Right lobe of liver (tissue), 6 donors: ENCODE measurements at regions not wholly inside any gene's neighbourhood (a gene's known extent, or its start where the extent isn't known, plus 50 kb on each side); places are given as distances from the start of the nearest gene placed in this dataset.

ENCODE experiments used
- ATAC-seq, 4 donors: fragments of 200-7000 bp; cut with Tn5 transposase; one replicate each; pipeline ENCODE4 v1.9.1; 2020; ENCODE audit warnings: mild to moderate bottlenecking in 4 of 4, moderate library complexity in 4 of 4
- DNase-seq, 3 donors: peaks; one replicate each; pipeline ENCODE4 v3.0.0-alpha.2; 2020
- H3K27ac ChIP-seq, 3 donors: fragments of 200-600 bp; one replicate each; pipeline ENCODE4 v1.8.0; 2022
- H3K27me3 ChIP-seq, 2 donors: fragments of 200-600 bp; one replicate each; pipeline ENCODE4 v1.8.0; 2022
- H3K36me3 ChIP-seq, 4 donors: fragments of 200-600 bp; sonication (generic) in 1 of 4; one replicate each; pipeline versions ENCODE4 v1.5.1 to v1.8.0; 2017 to 2022; ENCODE audit warnings: control low read depth in 1 of 4
- H3K4me1 ChIP-seq, 4 donors: fragments of 200-600 bp; sonication (generic) in 1 of 4; one replicate each; pipeline versions ENCODE4 v1.5.1 to v1.8.0; 2017 to 2022; ENCODE audit warnings: control low read depth in 1 of 4
- H3K4me3 ChIP-seq, 3 donors: fragments of 200-600 bp; one replicate each; pipeline ENCODE4 v1.8.0; 2022
- H3K9me3 ChIP-seq, 4 donors: fragments of 200-600 bp; sonication (generic) in 1 of 4; one replicate each; pipeline versions ENCODE4 v1.5.1 to v1.8.0; 2017 to 2022; ENCODE audit warnings: control low read depth in 1 of 4
- POLR2A ChIP-seq: fragments of 450-650 bp; IDR thresholded peaks from one replicate; pipeline ENCODE4 v1.6.1; 2017; ENCODE audit warnings: antibody characterized with exemption, mild to moderate bottlenecking
- WGBS: methylation state at CpG from one replicate; pipeline ENCODE4 v1.1.6; 2018; ENCODE audit warnings: low coverage, low lambda C conversion rate; ENCODE audit not compliant: insufficient coverage; ENCODE audit errors: missing lambda C conversion rate; 5-methylcytosine and 5-hydroxymethylcytosine counted together
- intact Hi-C, 2 donors: fragments of 100-400 bp; cut with DNase I; formaldehyde crosslinking; loops; one replicate each; pipeline versions ENCODE4 v1.11.2 to v1.14.1; 2022
- TF ChIP-seq, protein P1 (sequence below), 4 donors: fragments of 200-600 bp in 3 of 4; fragments of 450-650 bp in 1 of 4; IDR thresholded peaks; one replicate each; pipeline versions ENCODE4 v1.5.1 to v1.8.0; 2016 to 2022; ENCODE audit warnings: antibody characterized with exemption in 4 of 4, mild to moderate bottlenecking in 2 of 4
- donor health status: DM: no; HTN: yes; CAD: no.
- donor health status: DM: no; HTN: no; CAD: no.
- donor health status: DM: no; HTN: no; CAD: no.
- donor health status: DM: no; HTN: yes; CAD: no.
- donor health status: DM: no; HTN: yes; CAD: no.

DNA sequence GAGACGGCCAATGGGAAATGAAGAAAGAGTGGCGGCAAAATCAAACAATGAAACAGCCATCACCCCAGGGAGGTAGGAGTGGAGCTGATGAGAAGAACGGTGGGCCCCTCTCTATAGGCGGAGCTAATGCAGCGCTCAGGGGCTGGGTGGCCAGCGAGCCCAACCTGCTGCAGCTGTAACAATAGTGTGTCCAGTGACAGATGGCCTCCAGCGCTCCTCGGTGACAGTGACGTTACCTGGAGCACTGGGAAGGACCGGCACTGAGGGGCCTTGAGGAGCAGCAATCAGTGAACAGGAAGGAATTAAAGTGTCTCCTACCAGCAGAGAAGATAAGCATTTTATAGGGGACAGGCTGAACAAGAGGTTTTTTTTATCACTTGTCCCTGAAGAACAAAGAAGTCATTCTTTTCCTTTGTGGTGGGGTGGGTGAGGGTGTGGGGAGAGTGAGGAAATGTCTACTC, 81.6 kb downstream of the FOXA2 start:
- no peaks in the 10 kb centered on the region for H3K36me3 ChIP-seq
- ATAC-seq (no peak), DNase-seq (no peak)
- no peaks in the 10 kb centered on the region for H3K9me3 ChIP-seq
- TF ChIP-seq, protein P1, sequence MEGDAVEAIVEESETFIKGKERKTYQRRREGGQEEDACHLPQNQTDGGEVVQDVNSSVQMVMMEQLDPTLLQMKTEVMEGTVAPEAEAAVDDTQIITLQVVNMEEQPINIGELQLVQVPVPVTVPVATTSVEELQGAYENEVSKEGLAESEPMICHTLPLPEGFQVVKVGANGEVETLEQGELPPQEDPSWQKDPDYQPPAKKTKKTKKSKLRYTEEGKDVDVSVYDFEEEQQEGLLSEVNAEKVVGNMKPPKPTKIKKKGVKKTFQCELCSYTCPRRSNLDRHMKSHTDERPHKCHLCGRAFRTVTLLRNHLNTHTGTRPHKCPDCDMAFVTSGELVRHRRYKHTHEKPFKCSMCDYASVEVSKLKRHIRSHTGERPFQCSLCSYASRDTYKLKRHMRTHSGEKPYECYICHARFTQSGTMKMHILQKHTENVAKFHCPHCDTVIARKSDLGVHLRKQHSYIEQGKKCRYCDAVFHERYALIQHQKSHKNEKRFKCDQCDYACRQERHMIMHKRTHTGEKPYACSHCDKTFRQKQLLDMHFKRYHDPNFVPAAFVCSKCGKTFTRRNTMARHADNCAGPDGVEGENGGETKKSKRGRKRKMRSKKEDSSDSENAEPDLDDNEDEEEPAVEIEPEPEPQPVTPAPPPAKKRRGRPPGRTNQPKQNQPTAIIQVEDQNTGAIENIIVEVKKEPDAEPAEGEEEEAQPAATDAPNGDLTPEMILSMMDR (IDR thresholded peaks at IDR 0.05) = no peak
- TF ChIP-seq POLR2A = no peak
- no peaks in the 10 kb centered on the region for H3K27me3 ChIP-seq
- 66% methylated on average over 5 of the region's 10 CpGs for WGBS
- H3K4me1 ChIP-seq = peaks cover 0 to 10% (median 4%) of the 10 kb centered on the region in 4 donors
- H3K27ac ChIP-seq = no peak overlapping the region
- H3K4me3 ChIP-seq = no peak overlapping the region
- intact Hi-C loops = no loop called here

GRCh38 chr20:22501566-22502344, 82.6 kb downstream of the FOXA2 start:
- H3K27me3 ChIP-seq = no peaks in the 10 kb centered on the region
- WGBS = 82% methylated on average over 3 of the region's 11 CpGs
- peaks cover 0 to 2% (median under 1%) of the 10 kb centered on the region in 4 donors for H3K4me1 ChIP-seq
- no peaks in the 10 kb centered on the region for H3K36me3 ChIP-seq
- DNase-seq (no peak), ATAC-seq (no peak)
- no peak overlapping the region for H3K27ac ChIP-seq
- intact Hi-C loops = no loop called here
- H3K4me3 ChIP-seq = no peak overlapping the region
- TF ChIP-seq, protein P1 (IDR thresholded peaks at IDR 0.05) = no peak
- TF ChIP-seq POLR2A = no peak
- H3K9me3 ChIP-seq = no peaks in the 10 kb centered on the region

DNA sequence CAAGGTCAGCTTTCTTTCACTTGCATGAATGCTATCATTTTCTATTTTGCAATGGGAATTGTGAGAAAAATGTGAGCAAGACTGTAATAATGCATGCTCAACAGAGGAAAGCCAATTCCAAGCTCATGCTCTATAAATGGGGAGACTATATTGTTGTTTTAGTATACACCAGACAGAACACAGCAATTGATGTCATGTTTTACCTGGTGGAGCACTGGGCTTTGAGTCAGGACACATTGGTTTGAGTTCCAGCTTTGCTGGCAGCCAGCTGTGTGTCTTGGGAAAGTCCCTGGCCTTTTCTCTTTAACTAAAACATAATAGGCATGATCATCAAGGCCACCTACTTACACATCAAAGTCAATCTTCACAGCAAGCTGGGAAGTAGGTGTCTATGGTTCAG, 83.3 kb downstream of the FOXA2 start:
- H3K4me3 ChIP-seq = no peak overlapping the region
- H3K9me3 ChIP-seq = no peaks in the 10 kb centered on the region
- H3K36me3 ChIP-seq = no peaks in the 10 kb centered on the region
- TF ChIP-seq, protein P1 (IDR thresholded peaks at IDR 0.05) = no peak
- no peak for TF ChIP-seq POLR2A
- intact Hi-C loops = no loop called here
- no peak overlapping the region for H3K27ac ChIP-seq
- DNase-seq (no peak), ATAC-seq (peak in 1 of 4 donors; percentile 31)
- H3K4me1 ChIP-seq = no peaks in the 10 kb centered on the region
- no peaks in the 10 kb centered on the region for H3K27me3 ChIP-seq

GRCh38 chr20:22499515-22500166, 84.7 kb downstream of the FOXA2 start:
- H3K4me1 ChIP-seq = no peaks in the 10 kb centered on the region
- no peak for ATAC-seq
- no peaks in the 10 kb centered on the region for H3K36me3 ChIP-seq
- H3K9me3 ChIP-seq = no peaks in the 10 kb centered on the region
- H3K27ac ChIP-seq = no peak overlapping the region
- H3K4me3 ChIP-seq = no peak overlapping the region
- WGBS = 46% methylated on average over 4 of the region's 10 CpGs
- no peaks in the 10 kb centered on the region for H3K27me3 ChIP-seq
- intact Hi-C loops = no loop called here
- no peak for TF ChIP-seq POLR2A
- TF ChIP-seq, protein P1 (IDR thresholded peaks at IDR 0.05) = no peak
- DNase-seq = no peak
